ENCODE measurements at regions not wholly inside any gene's neighbourhood (a gene's known extent, or its start where the extent isn't known, plus 50 kb on each side); places are given as distances from the start of the nearest gene placed in this dataset.
A peak's percentile ranks its signal among the peaks of the same experiment; 100 is the strongest.

- no peak for DNase-seq (ENCODE audit: low read depth)
Observed at GRCh38 chr15:39153058-39153714, 427.7 kb upstream of the THBS1 start.

GRCh38 chr15:39153716-39154115, 427.2 kb upstream of the THBS1 start:
- DNase-seq (ENCODE audit: low read depth), result peak; percentile 53

- no peak for DNase-seq (ENCODE audit: low read depth)
Observed at GRCh38 chr15:39154227-39154638, 426.6 kb upstream of the THBS1 start.

GRCh38 chr15:39154776-39155175, 426.1 kb upstream of the THBS1 start:
- DNase-seq (ENCODE audit: low read depth), result peak; percentile 12

- DNase-seq (ENCODE audit: low read depth), result peak; percentile 65
Observed at GRCh38 chr15:39156166-39156565, 424.7 kb upstream of the THBS1 start.

- no peak for DNase-seq (ENCODE audit: low read depth)
Observed at GRCh38 chr15:39156646-39157250, 424.1 kb upstream of the THBS1 start.

- DNase-seq (ENCODE audit: low read depth), result no peak
Observed at GRCh38 chr15:39157882-39158281, 423.0 kb upstream of the THBS1 start.

- DNase-seq (ENCODE audit: low read depth), result no peak
Observed at GRCh38 chr15:39159833-39160232, 421.0 kb upstream of the THBS1 start.

GRCh38 chr15:39161096-39161495, 419.8 kb upstream of the THBS1 start:
- DNase-seq (ENCODE audit: low read depth), result no peak

GRCh38 chr15:39165020-39165706, 415.7 kb upstream of the THBS1 start:
- no peak for DNase-seq (ENCODE audit: low read depth)

GRCh38 chr15:39167164-39168058, 413.5 kb upstream of the THBS1 start:
- DNase-seq (ENCODE audit: low read depth), result peak; percentile 80

GRCh38 chr15:39171944-39172368, 408.9 kb upstream of the THBS1 start:
- DNase-seq (ENCODE audit: low read depth), result peak; percentile 95

GRCh38 chr15:39172380-39173281, 408.2 kb upstream of the THBS1 start:
- peak; percentile 60 for DNase-seq (ENCODE audit: low read depth)

GRCh38 chr15:39173426-39173825, 407.5 kb upstream of the THBS1 start:
- DNase-seq (ENCODE audit: low read depth), result no peak

- no peak for DNase-seq (ENCODE audit: low read depth)
Observed at GRCh38 chr15:39174332-39174731, 406.5 kb upstream of the THBS1 start.

GRCh38 chr15:39176030-39176429, 404.8 kb upstream of the THBS1 start:
- no peak for DNase-seq (ENCODE audit: low read depth)

- DNase-seq (ENCODE audit: low read depth), result peak; percentile 23
Observed at GRCh38 chr15:39177561-39177960, 403.3 kb upstream of the THBS1 start.

- no peak for DNase-seq (ENCODE audit: low read depth)
Observed at GRCh38 chr15:39180030-39180429, 400.8 kb upstream of the THBS1 start.

GRCh38 chr15:39180483-39180933, 400.4 kb upstream of the THBS1 start:
- peak; percentile 92 for DNase-seq (ENCODE audit: low read depth)

- peak; percentile 26 for DNase-seq (ENCODE audit: low read depth)
Observed at GRCh38 chr15:39181056-39181747, 399.7 kb upstream of the THBS1 start.

Measured in fibroblast of gingiva (primary cell).